Rectal smooth muscle tissue (tissue), 1 donor: ENCODE measurements at regions not wholly inside any gene's neighbourhood (a gene's known extent, or its start where the extent isn't known, plus 50 kb on each side); places are given as distances from the start of the nearest gene placed in this dataset.
"Not testable (repeated sequence)": the region's sequence is repeated elsewhere in the genome, so short reads cannot be mapped to it uniquely, and the experiment has no call there.

ENCODE experiments used
- H3K27ac ChIP-seq: one replicate; pipeline ENCODE4 v1.7.0; 2013; ENCODE audit warnings: low read depth, low read length, inconsistent platforms
- H3K27me3 ChIP-seq: one replicate; pipeline ENCODE4 v1.7.0; 2013; ENCODE audit warnings: low read length; ENCODE audit not compliant: control insufficient read depth, insufficient read depth
- H3K36me3 ChIP-seq: one replicate; pipeline ENCODE4 v1.7.0; 2013; ENCODE audit warnings: low read length; ENCODE audit not compliant: control insufficient read depth, insufficient read depth
- H3K4me1 ChIP-seq: one replicate; pipeline ENCODE4 v1.7.0; 2013; ENCODE audit warnings: low read length; ENCODE audit not compliant: control insufficient read depth, insufficient read depth
- H3K4me3 ChIP-seq: one replicate; pipeline ENCODE4 v1.7.0; 2013; ENCODE audit warnings: low read length
- H3K9ac ChIP-seq: one replicate; pipeline ENCODE4 v1.7.0; 2013; ENCODE audit warnings: low read length

GRCh38 chr14:25848601-25849000, 749.2 kb downstream of the NOVA1 start:
- no peak overlapping the region for H3K9ac ChIP-seq
- no peak overlapping the region for H3K27ac ChIP-seq
- H3K36me3 ChIP-seq = no peaks in the 10 kb centered on the region
- no peak overlapping the region for H3K4me3 ChIP-seq
- no peaks in the 10 kb centered on the region for H3K27me3 ChIP-seq
- H3K4me1 ChIP-seq = no peaks in the 10 kb centered on the region

- H3K4me1 ChIP-seq = no peaks in the 10 kb centered on the region
- H3K36me3 ChIP-seq = no peaks in the 10 kb centered on the region
- H3K4me3 ChIP-seq = no peak overlapping the region
- H3K9ac ChIP-seq = no peak overlapping the region
- H3K27me3 ChIP-seq = no peaks in the 10 kb centered on the region
- no peak overlapping the region for H3K27ac ChIP-seq
Measured at GRCh38 chr14:25846246-25846645, 751.6 kb downstream of the NOVA1 start.

- no peak overlapping the region for H3K4me3 ChIP-seq
- no peak overlapping the region for H3K27ac ChIP-seq
- no peaks in the 10 kb centered on the region for H3K27me3 ChIP-seq
- H3K36me3 ChIP-seq = no peaks in the 10 kb centered on the region
- no peak overlapping the region for H3K9ac ChIP-seq
- H3K4me1 ChIP-seq = no peaks in the 10 kb centered on the region
Measured at GRCh38 chr14:25843481-25844470, 754.1 kb downstream of the NOVA1 start.

GRCh38 chr14:25841226-25841625, 756.6 kb downstream of the NOVA1 start:
- no peak overlapping the region for H3K27ac ChIP-seq

GRCh38 chr14:25837551-25837965, 760.3 kb downstream of the NOVA1 start:
- H3K9ac ChIP-seq = no peak overlapping the region
- H3K36me3 ChIP-seq = no peaks in the 10 kb centered on the region
- H3K27me3 ChIP-seq = no peaks in the 10 kb centered on the region
- no peaks in the 10 kb centered on the region for H3K4me1 ChIP-seq
- H3K4me3 ChIP-seq = no peak overlapping the region
- no peak overlapping the region for H3K27ac ChIP-seq

More at GRCh38 chr14:25841226-25841625, 756.6 kb downstream of the NOVA1 start:
- Histone ChIP-seq H3K4me3 (no peak overlapping the region), H3K36me3 (no peaks in the 10 kb centered on the region), H3K27me3 (no peaks in the 10 kb centered on the region), H3K4me1 (no peaks in the 10 kb centered on the region), H3K9ac (no peak overlapping the region)

GRCh38 chr14:25836636-25837035, 761.2 kb downstream of the NOVA1 start:
- Histone ChIP-seq H3K4me1 (no peaks in the 10 kb centered on the region), H3K27me3 (no peaks in the 10 kb centered on the region), H3K4me3 (no peak overlapping the region), H3K27ac (no peak overlapping the region), H3K36me3 (no peaks in the 10 kb centered on the region), H3K9ac (no peak overlapping the region)

- Histone ChIP-seq H3K4me1 (no peaks in the 10 kb centered on the region), H3K36me3 (no peaks in the 10 kb centered on the region), H3K9ac (no peak overlapping the region), H3K27ac (no peak overlapping the region), H3K4me3 (no peak overlapping the region), H3K27me3 (no peaks in the 10 kb centered on the region)
Measured at GRCh38 chr14:25833341-25834126, 764.3 kb downstream of the NOVA1 start.

GRCh38 chr14:25832585-25832984, 765.2 kb downstream of the NOVA1 start:
- no peaks in the 10 kb centered on the region for H3K36me3 ChIP-seq
- no peak overlapping the region for H3K9ac ChIP-seq
- no peaks in the 10 kb centered on the region for H3K4me1 ChIP-seq
- H3K27me3 ChIP-seq = no peaks in the 10 kb centered on the region
- no peak overlapping the region for H3K4me3 ChIP-seq
- H3K27ac ChIP-seq = no peak overlapping the region

- Histone ChIP-seq H3K36me3 (no peaks in the 10 kb centered on the region), H3K4me1 (no peaks in the 10 kb centered on the region), H3K27me3 (no peaks in the 10 kb centered on the region), H3K9ac (no peak overlapping the region), H3K27ac (no peak overlapping the region), H3K4me3 (no peak overlapping the region)
Measured at GRCh38 chr14:25828562-25828961, 769.3 kb downstream of the NOVA1 start.

- Histone ChIP-seq H3K4me3 (no peak overlapping the region), H3K27me3 (no peaks in the 10 kb centered on the region), H3K36me3 (no peaks in the 10 kb centered on the region), H3K9ac (no peak overlapping the region), H3K27ac (no peak overlapping the region), H3K4me1 (no peaks in the 10 kb centered on the region)
Measured at GRCh38 chr14:25826105-25826504, 771.7 kb downstream of the NOVA1 start.

GRCh38 chr14:25820368-25820767, 770.4 kb upstream of the STXBP6 start:
- H3K4me1 ChIP-seq = no peaks in the 10 kb centered on the region
- H3K9ac ChIP-seq = no peak overlapping the region
- H3K27ac ChIP-seq = no peak overlapping the region
- no peaks in the 10 kb centered on the region for H3K36me3 ChIP-seq
- H3K4me3 ChIP-seq = no peak overlapping the region
- no peaks in the 10 kb centered on the region for H3K27me3 ChIP-seq

- H3K4me1 ChIP-seq = not testable (repeated sequence)
Measured at GRCh38 chr14:25814622-25815021, 764.7 kb upstream of the STXBP6 start.

More at GRCh38 chr14:25814622-25815021, 764.7 kb upstream of the STXBP6 start:
- not testable (repeated sequence) for H3K4me3 ChIP-seq, H3K36me3 ChIP-seq, H3K27me3 ChIP-seq, H3K27ac ChIP-seq, H3K9ac ChIP-seq
